ENCODE measurements at regions not wholly inside any gene's neighbourhood (a gene's known extent, or its start where the extent isn't known, plus 50 kb on each side); places are given as distances from the start of the nearest gene placed in this dataset.
"Not testable (repeated sequence)": the region's sequence is repeated elsewhere in the genome, so short reads cannot be mapped to it uniquely, and the experiment has no call there.

- DNase-seq: not testable (repeated sequence)
These were observed 135.6 kb upstream of the MVB12B start for GRCh38 chr9:126190994-126191393.

GRCh38 chr9:126198854-126199253 lies 127.8 kb upstream of the MVB12B start:
- no peak for DNase-seq

GRCh38 chr9:126203313-126203712 lies 123.3 kb upstream of the MVB12B start:
- DNase-seq: peak; percentile 38

GRCh38 chr9:126204197-126204596 lies 122.4 kb upstream of the MVB12B start:
- no peak for DNase-seq

- DNase-seq: no peak
These were observed 121.9 kb upstream of the MVB12B start for GRCh38 chr9:126204708-126205225.

GRCh38 chr9:126205265-126205664 lies 121.4 kb upstream of the MVB12B start:
- DNase-seq: no peak

- no peak for DNase-seq
These were observed 120.7 kb upstream of the MVB12B start for GRCh38 chr9:126205845-126206498.

GRCh38 chr9:126207256-126207655 lies 119.4 kb upstream of the MVB12B start:
- DNase-seq: no peak

GRCh38 chr9:126208216-126208758 lies 118.3 kb upstream of the MVB12B start:
- DNase-seq: no peak

- DNase-seq: no peak
These were observed 115.1 kb upstream of the MVB12B start for GRCh38 chr9:126211441-126212074.

GRCh38 chr9:126215486-126215885 lies 111.1 kb upstream of the MVB12B start:
- no peak for DNase-seq

GRCh38 chr9:126216826-126217225 lies 109.8 kb upstream of the MVB12B start:
- DNase-seq: no peak

- DNase-seq: no peak
These were observed 109.4 kb upstream of the MVB12B start for GRCh38 chr9:126217250-126217653.

- no peak for DNase-seq
These were observed 108.8 kb upstream of the MVB12B start for GRCh38 chr9:126217797-126218196.

GRCh38 chr9:126218359-126219125 lies 108.1 kb upstream of the MVB12B start:
- DNase-seq: no peak

GRCh38 chr9:126219166-126219565 lies 107.5 kb upstream of the MVB12B start:
- no peak for DNase-seq

GRCh38 chr9:126219648-126220063 lies 107.0 kb upstream of the MVB12B start:
- DNase-seq: no peak

GRCh38 chr9:126221480-126221879 lies 105.1 kb upstream of the MVB12B start:
- DNase-seq: no peak

GRCh38 chr9:126222363-126222834 lies 104.2 kb upstream of the MVB12B start:
- DNase-seq: no peak

GRCh38 chr9:126222835-126223431 lies 103.7 kb upstream of the MVB12B start:
- no peak for DNase-seq

GRCh38 chr9:126223798-126224531 lies 102.7 kb upstream of the MVB12B start:
- DNase-seq: no peak

Measured in activated CD4-positive, alpha-beta T cell treated with anti-CD3 and anti-CD28 coated beads for 48 hours (primary cell).